ENCODE measurements at regions not wholly inside any gene's neighbourhood (a gene's known extent, or its start where the extent isn't known, plus 50 kb on each side); places are given as distances from the start of the nearest gene placed in this dataset.

GRCh38 chr22:48592488-48592887 is 1235.2 kb downstream of the BRD1 start:
- H3K4me3 ChIP-seq: no peak overlapping the region
- no peak for ATAC-seq
- H2AFZ ChIP-seq: no peak overlapping the region
- H3K27me3 ChIP-seq (ENCODE audit: insufficient read depth): no peaks in the 10 kb centered on the region
- peaks cover 6% of the 10 kb centered on the region for H3K27me3 Mint-ChIP-seq (ENCODE audit: insufficient read depth, low read depth, poor library complexity)
- no peaks in the 10 kb centered on the region for H3K36me3 ChIP-seq (ENCODE audit: insufficient read depth)
- H3K36me3 Mint-ChIP-seq (ENCODE audit: low read depth): peaks cover 7% of the 10 kb centered on the region; the same call in 2 of the 3 replicates
- no peak overlapping the region for H3K4me2 ChIP-seq
- no peak overlapping the region for H3K27ac ChIP-seq (ENCODE audit: low read depth)
- no peaks in the 10 kb centered on the region for H3K9me2 ChIP-seq (ENCODE audit: insufficient read depth)
- H3K79me2 ChIP-seq (replicated peaks; ENCODE audit: insufficient read depth): no peaks in the 10 kb centered on the region
- no peaks in the 10 kb centered on the region for H3K4me1 Mint-ChIP-seq
- no peaks in the 10 kb centered on the region for H4K20me1 ChIP-seq (replicated peaks; ENCODE audit: insufficient read depth)
- H3K27ac Mint-ChIP-seq: no peak overlapping the region
- no peaks in the 10 kb centered on the region; the same call in 2 of the 3 replicates for H3K9me3 Mint-ChIP-seq
- no peaks in the 10 kb centered on the region for H3K4me1 ChIP-seq (ENCODE audit: insufficient read depth)
- no peaks in the 10 kb centered on the region for H3F3A ChIP-seq (replicated peaks; ENCODE audit: low read depth)
- TF ChIP-seq NANOG (IDR thresholded peaks at IDR 0.05; ENCODE audit: borderline replicate concordance) (no peak), ETS1 (IDR thresholded peaks at IDR 0.05) (no peak), EZH2phosphoT487 (IDR thresholded peaks at IDR 0.05; ENCODE audit: unreplicated experiment) (no peak), ZNF331 (CRISPR knock-in tag; IDR thresholded peaks at IDR 0.05; ENCODE audit: low read depth) (no peak), CREB1 (CRISPR knock-in tag; IDR thresholded peaks at IDR 0.05; ENCODE audit: low read depth) (no peak), POLR2AphosphoS5 (IDR thresholded peaks at IDR 0.05; ENCODE audit: low read depth) (no peak), ZNF114 (CRISPR knock-in tag; IDR thresholded peaks at IDR 0.05) (no peak), CTCF (conservative IDR thresholded peaks at IDR 0.05; ENCODE audit: low read depth in 2 of 2) (no peak), ZNF462 (CRISPR knock-in tag; IDR thresholded peaks at IDR 0.05) (no peak), JUNB (IDR thresholded peaks at IDR 0.05; ENCODE audit: unreplicated experiment) (no peak), EZH2 (IDR thresholded peaks at IDR 0.05; ENCODE audit: low read depth, unreplicated experiment) (no peak), REST (IDR thresholded peaks at IDR 0.05; ENCODE audit: unreplicated experiment) (no peak), STAT1 (IDR thresholded peaks at IDR 0.05; ENCODE audit: unreplicated experiment) (no peak)
- DNase-seq (ENCODE audit: low spot score): no peak
- H3K4me3 Mint-ChIP-seq: no peak overlapping the region

Data from GM23338 (cell line).